ENCODE measurements at regions not wholly inside any gene's neighbourhood (a gene's known extent, or its start where the extent isn't known, plus 50 kb on each side); places are given as distances from the start of the nearest gene placed in this dataset.

GRCh38 chrX:119181491-119181890 is 53.9 kb upstream of the KIAA1210 start:
- Histone ChIP-seq H3K4me3 (ENCODE audit: low read length, poor library complexity, severe bottlenecking) (no peak overlapping the region), H4K20me1 (ENCODE audit: insufficient read depth, low read length, poor library complexity, severe bottlenecking) (no peaks in the 10 kb centered on the region), H3K4me1 (ENCODE audit: insufficient read depth, low read length, poor library complexity, severe bottlenecking) (no peaks in the 10 kb centered on the region), H3K79me2 (ENCODE audit: insufficient read depth, low read length) (no peaks in the 10 kb centered on the region), H3K9me3 (ENCODE audit: insufficient read depth, low read depth, low read length) (no peaks in the 10 kb centered on the region), H3K9ac (ENCODE audit: low read depth, low read length, poor library complexity, severe bottlenecking) (no peak overlapping the region), H3K36me3 (ENCODE audit: insufficient read depth, low read length) (no peaks in the 10 kb centered on the region), H2AFZ (ENCODE audit: low read length) (no peak overlapping the region), H3F3A (ENCODE audit: low read depth) (no peaks in the 10 kb centered on the region), H3K27me3 (ENCODE audit: insufficient read depth, low read length, poor library complexity, severe bottlenecking) (no peaks in the 10 kb centered on the region), H3K9me2 (replicated peaks; ENCODE audit: low read depth, low read length) (no peaks in the 10 kb centered on the region), H3K4me2 (ENCODE audit: low read depth, low read length, poor library complexity, severe bottlenecking) (no peak overlapping the region)
- TF ChIP-seq EZH2phosphoT487 (IDR thresholded peaks at IDR 0.05; ENCODE audit: borderline replicate concordance) (no peak), CTCF (conservative IDR thresholded peaks at IDR 0.05; ENCODE audit: low read length) (peak; percentile 19; the same call in 1 of the 2 replicates)

DNA sequence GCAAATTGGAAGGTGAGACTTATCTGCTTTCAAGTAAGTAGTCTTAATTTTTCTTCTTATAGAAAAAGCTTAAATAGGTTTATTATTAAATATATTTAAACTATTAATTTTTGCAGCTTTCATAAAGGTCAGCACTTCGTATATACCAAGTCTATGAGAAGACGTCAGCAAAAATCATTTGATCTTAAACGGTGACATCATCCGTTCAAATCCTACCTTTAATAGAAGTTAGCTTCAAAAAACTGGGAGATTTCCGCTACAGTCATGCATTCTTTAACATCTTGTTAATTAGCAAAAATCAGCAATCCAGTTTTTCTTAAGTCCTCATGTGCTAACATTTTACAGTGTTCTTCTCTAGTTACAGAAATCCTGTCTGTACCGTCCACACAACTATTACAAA is 49.9 kb upstream of the PGRMC1 start:
- Histone ChIP-seq H3K4me2 (ENCODE audit: low read depth, low read length, poor library complexity, severe bottlenecking) (no peak overlapping the region), H3K9ac (ENCODE audit: low read depth, low read length, poor library complexity, severe bottlenecking) (no peak overlapping the region), H3F3A (ENCODE audit: low read depth) (no peaks in the 10 kb centered on the region), H3K9me3 (ENCODE audit: insufficient read depth, low read depth, low read length) (no peaks in the 10 kb centered on the region), H4K20me1 (ENCODE audit: insufficient read depth, low read length, poor library complexity, severe bottlenecking) (no peaks in the 10 kb centered on the region), H3K4me3 (ENCODE audit: low read length, poor library complexity, severe bottlenecking) (no peak overlapping the region), H3K79me2 (ENCODE audit: insufficient read depth, low read length) (no peaks in the 10 kb centered on the region), H3K27me3 (ENCODE audit: insufficient read depth, low read length, poor library complexity, severe bottlenecking) (no peaks in the 10 kb centered on the region), H3K9me2 (replicated peaks; ENCODE audit: low read depth, low read length) (no peaks in the 10 kb centered on the region), H3K36me3 (ENCODE audit: insufficient read depth, low read length) (no peaks in the 10 kb centered on the region), H3K4me1 (ENCODE audit: insufficient read depth, low read length, poor library complexity, severe bottlenecking) (no peaks in the 10 kb centered on the region), H2AFZ (ENCODE audit: low read length) (no peak overlapping the region)
- TF ChIP-seq CTCF (conservative IDR thresholded peaks at IDR 0.05; ENCODE audit: low read length) (no peak), EZH2phosphoT487 (IDR thresholded peaks at IDR 0.05; ENCODE audit: borderline replicate concordance) (no peak)

Data from Loucy (cell line).